PC-3 (cell line): ENCODE measurements at regions not wholly inside any gene's neighbourhood (a gene's known extent, or its start where the extent isn't known, plus 50 kb on each side); places are given as distances from the start of the nearest gene placed in this dataset.
"Not testable (repeated sequence)": the region's sequence is repeated elsewhere in the genome, so short reads cannot be mapped to it uniquely, and the experiment has no call there.

ENCODE experiments used
- ATAC-seq: fragments of 200-7000 bp; cut with Tn5 transposase; 2 replicates; pipeline ENCODE4 v1.9.1; 2020; ENCODE audit warnings: mild to moderate bottlenecking, moderate library complexity
- BruUV-seq: library from RNA; stranded (reverse); fragments of 400-500 nt; replicated peaks from 2 replicates; lab custom pipeline; 2021; lab: Mats Ljungman, UMichigan
- CTCF ChIA-PET: fragments of 300-600 bp; sonication (Branson Sonifier 250); formaldehyde crosslinking; loops from one replicate; lab custom pipeline; 2022; ENCODE audit warnings: antibody characterized with exemption; lab: Charles Lee
- POLR2A ChIA-PET: fragments of 300-600 bp; sonication (Branson Sonifier 250); formaldehyde crosslinking; loops from one replicate; lab custom pipeline; 2022; ENCODE audit warnings: antibody characterized with exemption; ENCODE audit not compliant: unreplicated experiment; lab: Charles Lee
- DNase-seq: peaks from one replicate; pipeline ENCODE4 v3.0.0-alpha.2; 2015
- H2AFZ ChIP-seq: fragments of 300-600 bp; sonication (generic); 2 replicates; pipeline ENCODE4 v1.6.0; 2016; ENCODE audit warnings: antibody characterized with exemption, low read length
- H3F3A ChIP-seq: fragments of 300-600 bp; sonication (generic); one replicate; pipeline ENCODE4 v1.6.0; 2017; ENCODE audit warnings: antibody characterized with exemption, low read length, control low read depth, mild to moderate bottlenecking; ENCODE audit not compliant: unreplicated experiment
- H3K27ac ChIP-seq: fragments of 300-600 bp; sonication (generic); 2 replicates; pipeline ENCODE4 v1.5.1; 2016; ENCODE audit warnings: mild to moderate bottlenecking, low read length
- H3K27me3 ChIP-seq: fragments of 300-600 bp; sonication (generic); 2 replicates; pipeline ENCODE4 v1.6.1; 2016; ENCODE audit warnings: low read length, mixed read lengths
- H3K36me3 ChIP-seq: fragments of 300-600 bp; sonication (generic); 2 replicates; pipeline ENCODE4 v1.6.1; 2016; ENCODE audit warnings: low read depth, mixed run types, low read length, mixed read lengths
- H3K4me1 ChIP-seq: fragments of 300-600 bp; sonication (generic); 2 replicates; pipeline ENCODE4 v1.5.1; 2016; ENCODE audit warnings: low read length; ENCODE audit not compliant: insufficient read depth
- H3K4me2 ChIP-seq: fragments of 300-600 bp; sonication (generic); 2 replicates; pipeline ENCODE4 v1.6.0; 2016; ENCODE audit warnings: low read length
- H3K4me3 ChIP-seq: fragments of 300-600 bp; sonication (generic); 2 replicates; pipeline ENCODE4 v1.5.1; 2016; ENCODE audit warnings: mild to moderate bottlenecking, low read length, mixed read lengths
- H3K79me2 ChIP-seq: fragments of 300-600 bp; sonication (generic); 2 replicates; pipeline ENCODE4 v1.6.1; 2017; ENCODE audit warnings: low read length, mixed read lengths
- H3K9ac ChIP-seq: fragments of 300-600 bp; sonication (generic); 2 replicates; pipeline ENCODE4 v1.6.0; 2016; ENCODE audit warnings: mild to moderate bottlenecking, low read length
- H3K9me2 ChIP-seq: fragments of 300-600 bp; sonication (generic); replicated peaks from 2 replicates; pipeline ENCODE4 v1.6.1; 2016; ENCODE audit warnings: mixed run types, low read length, mixed read lengths
- H3K9me3 ChIP-seq: fragments of 300-600 bp; sonication (generic); 2 replicates; pipeline ENCODE4 v1.6.1; 2016; ENCODE audit warnings: low read length, mixed read lengths
- H4K20me1 ChIP-seq: fragments of 300-600 bp; sonication (generic); 2 replicates; pipeline ENCODE4 v1.6.1; 2016; ENCODE audit warnings: low read length, mixed read lengths
- intact Hi-C: fragments of 100-400 bp; cut with micrococcal nuclease; formaldehyde crosslinking; loops from 2 replicates; pipeline ENCODE4 v1.9.0; 2023

DNA sequence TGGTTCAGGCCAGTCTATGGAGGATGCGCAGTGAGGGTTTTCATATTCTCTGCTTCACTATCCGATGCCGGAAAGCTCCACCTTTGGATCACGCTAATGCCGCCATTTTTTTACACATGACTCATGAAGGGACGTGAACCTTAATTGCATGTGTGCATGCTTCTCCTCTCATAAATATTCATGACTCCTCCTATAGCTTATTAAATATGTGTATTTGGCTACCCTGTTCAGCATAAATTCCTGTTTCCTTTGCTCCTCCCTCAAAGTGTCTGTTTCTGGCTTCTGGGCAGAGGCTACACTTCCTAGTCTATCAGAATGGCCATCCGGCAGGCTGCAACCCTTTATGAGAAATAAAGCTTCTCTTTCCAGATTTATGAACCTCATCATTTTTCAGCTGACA, 1890.8 kb downstream of the KHDRBS2 start:
- H3K4me3 ChIP-seq, POLR2A ChIA-PET, H3K36me3 ChIP-seq, intact Hi-C loops, H3K27me3 ChIP-seq, H2AFZ ChIP-seq, DNase-seq, H4K20me1 ChIP-seq, H3K9ac ChIP-seq, H3F3A ChIP-seq, ATAC-seq, H3K27ac ChIP-seq, H3K9me3 ChIP-seq, H3K9me2 ChIP-seq, BruUV-seq, H3K79me2 ChIP-seq, H3K4me1 ChIP-seq, H3K4me2 ChIP-seq, CTCF ChIA-PET: not testable (repeated sequence)

GRCh38 chr6:60392969-60393368, 1893.1 kb downstream of the KHDRBS2 start:
- H3K27me3 ChIP-seq, H3K9ac ChIP-seq, BruUV-seq, POLR2A ChIA-PET, H3K79me2 ChIP-seq, CTCF ChIA-PET, intact Hi-C loops, H3F3A ChIP-seq, DNase-seq, H3K36me3 ChIP-seq, H3K9me2 ChIP-seq, H3K4me2 ChIP-seq, ATAC-seq, H3K4me3 ChIP-seq, H3K9me3 ChIP-seq, H4K20me1 ChIP-seq, H3K27ac ChIP-seq, H3K4me1 ChIP-seq, H2AFZ ChIP-seq: not testable (repeated sequence)

GRCh38 chr6:60389094-60389493, 1896.9 kb downstream of the KHDRBS2 start:
- POLR2A ChIA-PET, BruUV-seq, ATAC-seq, H3K4me2 ChIP-seq, H3K9me3 ChIP-seq, intact Hi-C loops, H3K27me3 ChIP-seq, CTCF ChIA-PET, H3K4me3 ChIP-seq, H4K20me1 ChIP-seq, H2AFZ ChIP-seq, H3K27ac ChIP-seq, H3K36me3 ChIP-seq, H3K9me2 ChIP-seq, H3K9ac ChIP-seq, DNase-seq, H3F3A ChIP-seq, H3K4me1 ChIP-seq, H3K79me2 ChIP-seq: not testable (repeated sequence)

GRCh38 chr6:60384614-60385013, 1901.4 kb downstream of the KHDRBS2 start:
- BruUV-seq, H3K4me2 ChIP-seq, H2AFZ ChIP-seq, H3K79me2 ChIP-seq, H3K9me3 ChIP-seq, H3K27me3 ChIP-seq, H3K36me3 ChIP-seq, H3K27ac ChIP-seq, H3K4me1 ChIP-seq, DNase-seq, H3F3A ChIP-seq, H3K9ac ChIP-seq, ATAC-seq, H4K20me1 ChIP-seq, H3K9me2 ChIP-seq, H3K4me3 ChIP-seq, CTCF ChIA-PET, POLR2A ChIA-PET, intact Hi-C loops: not testable (repeated sequence)

DNA sequence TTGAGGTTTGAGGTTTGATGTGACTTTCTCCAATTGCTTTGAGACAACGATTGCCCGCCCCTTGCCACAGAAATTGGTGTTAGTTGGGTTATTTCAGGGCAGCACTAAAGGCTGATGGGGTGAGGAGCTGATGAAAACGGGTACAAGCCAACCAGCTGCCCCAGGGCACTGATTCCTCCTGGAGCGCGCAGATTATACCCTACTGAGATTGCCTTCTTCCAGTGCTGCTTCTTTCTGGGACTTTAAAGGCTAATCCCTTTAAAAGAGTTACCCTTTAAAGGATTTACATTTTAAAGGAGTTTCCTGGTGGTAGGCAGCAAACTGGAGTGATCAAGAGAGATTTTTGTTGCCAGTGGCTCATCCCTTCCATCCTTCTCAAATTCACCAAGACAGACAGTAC, 1903.3 kb downstream of the KHDRBS2 start:
- H3K9me3 ChIP-seq, H3K9ac ChIP-seq, intact Hi-C loops, H3K4me1 ChIP-seq, H3K79me2 ChIP-seq, H2AFZ ChIP-seq, H3K36me3 ChIP-seq, H3K4me3 ChIP-seq, H3K27ac ChIP-seq, H3K27me3 ChIP-seq, CTCF ChIA-PET, H3F3A ChIP-seq, POLR2A ChIA-PET, H3K9me2 ChIP-seq, H3K4me2 ChIP-seq, DNase-seq, H4K20me1 ChIP-seq, BruUV-seq, ATAC-seq: not testable (repeated sequence)

DNA sequence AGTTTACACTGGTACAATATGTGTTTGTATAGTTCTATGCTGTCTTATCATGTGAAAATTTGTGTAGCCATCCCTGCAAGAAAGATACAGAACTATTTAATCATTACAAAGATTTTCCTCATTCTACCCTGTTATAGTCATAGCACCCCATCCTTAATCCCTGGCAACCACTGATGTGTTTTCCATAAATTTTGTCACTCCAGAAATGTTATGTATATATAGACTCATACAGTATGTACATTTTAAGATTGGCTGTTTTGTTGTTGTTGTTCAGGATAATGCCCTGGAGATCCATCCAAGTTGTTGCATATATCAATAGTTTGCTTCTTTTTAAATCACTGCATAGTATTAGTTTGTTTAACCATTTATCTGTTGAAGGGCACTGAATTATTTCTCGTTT, 1911.9 kb downstream of the KHDRBS2 start:
- DNase-seq, BruUV-seq, H3K27me3 ChIP-seq, H2AFZ ChIP-seq, H3F3A ChIP-seq, POLR2A ChIA-PET, H3K27ac ChIP-seq, H3K9me3 ChIP-seq, intact Hi-C loops, ATAC-seq, H3K4me2 ChIP-seq, H3K9ac ChIP-seq, CTCF ChIA-PET, H3K9me2 ChIP-seq, H3K36me3 ChIP-seq, H3K4me1 ChIP-seq, H3K79me2 ChIP-seq, H4K20me1 ChIP-seq, H3K4me3 ChIP-seq: not testable (repeated sequence)

DNA sequence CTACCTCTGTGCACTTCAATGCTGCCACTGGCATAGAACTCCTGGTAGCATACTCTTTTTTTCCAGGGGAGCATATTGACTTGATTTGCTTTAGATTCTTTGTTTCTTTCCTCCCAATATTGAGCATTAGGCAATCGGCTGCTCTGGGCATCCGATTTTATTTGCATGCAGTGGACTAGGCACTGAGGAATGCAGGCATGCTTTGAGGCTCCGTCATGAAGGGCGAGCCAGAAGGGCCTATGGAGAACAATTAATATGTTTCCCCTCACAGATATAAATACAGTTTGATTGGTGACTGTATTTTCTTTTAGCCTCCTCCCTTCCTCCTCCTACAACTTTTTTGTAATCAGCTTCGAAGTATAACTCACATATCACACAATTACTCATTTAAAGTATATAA, 1918.2 kb downstream of the KHDRBS2 start:
- H3K27me3 ChIP-seq, H3K9me2 ChIP-seq, BruUV-seq, H3K79me2 ChIP-seq, CTCF ChIA-PET, H3K9me3 ChIP-seq, POLR2A ChIA-PET, intact Hi-C loops, H3K27ac ChIP-seq, H3K4me1 ChIP-seq, H3K36me3 ChIP-seq, ATAC-seq, H3F3A ChIP-seq, H2AFZ ChIP-seq, H4K20me1 ChIP-seq, H3K9ac ChIP-seq, DNase-seq, H3K4me3 ChIP-seq, H3K4me2 ChIP-seq: not testable (repeated sequence)
